ENCODE measurements at regions not wholly inside any gene's neighbourhood (a gene's known extent, or its start where the extent isn't known, plus 50 kb on each side); places are given as distances from the start of the nearest gene placed in this dataset.

GRCh38 chr6:27095914-27096313 is 151.6 kb upstream of the PRSS16 start:
- no peak for TF ChIP-seq CTCF (IDR thresholded peaks at IDR 0.05)
- no peak for TF ChIP-seq POLR2A (IDR thresholded peaks at IDR 0.05)

Data from uterus (tissue), 2 donors.